ENCODE measurements at regions not wholly inside any gene's neighbourhood (a gene's known extent, or its start where the extent isn't known, plus 50 kb on each side); places are given as distances from the start of the nearest gene placed in this dataset.

DNA sequence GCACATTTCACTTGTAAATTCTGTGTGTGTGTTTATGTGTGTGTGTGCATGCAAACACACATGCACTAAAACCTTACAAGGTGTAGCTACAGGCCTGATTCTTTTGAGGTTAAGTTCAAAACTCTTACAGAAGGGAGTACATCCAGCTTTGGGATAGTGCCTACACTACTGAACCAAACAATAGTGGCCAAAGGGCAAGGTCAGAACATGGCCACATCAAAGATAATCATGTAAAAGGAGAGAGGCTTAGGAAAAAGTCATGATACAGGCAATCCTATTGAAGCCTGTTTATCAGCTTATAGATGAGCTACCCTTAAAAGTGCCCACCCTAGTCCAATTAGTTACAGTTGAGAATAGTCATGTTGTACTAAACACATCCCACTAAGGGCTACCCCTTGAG lies 139.6 kb downstream of the IDS start:
- TF ChIP-seq, protein P1, sequence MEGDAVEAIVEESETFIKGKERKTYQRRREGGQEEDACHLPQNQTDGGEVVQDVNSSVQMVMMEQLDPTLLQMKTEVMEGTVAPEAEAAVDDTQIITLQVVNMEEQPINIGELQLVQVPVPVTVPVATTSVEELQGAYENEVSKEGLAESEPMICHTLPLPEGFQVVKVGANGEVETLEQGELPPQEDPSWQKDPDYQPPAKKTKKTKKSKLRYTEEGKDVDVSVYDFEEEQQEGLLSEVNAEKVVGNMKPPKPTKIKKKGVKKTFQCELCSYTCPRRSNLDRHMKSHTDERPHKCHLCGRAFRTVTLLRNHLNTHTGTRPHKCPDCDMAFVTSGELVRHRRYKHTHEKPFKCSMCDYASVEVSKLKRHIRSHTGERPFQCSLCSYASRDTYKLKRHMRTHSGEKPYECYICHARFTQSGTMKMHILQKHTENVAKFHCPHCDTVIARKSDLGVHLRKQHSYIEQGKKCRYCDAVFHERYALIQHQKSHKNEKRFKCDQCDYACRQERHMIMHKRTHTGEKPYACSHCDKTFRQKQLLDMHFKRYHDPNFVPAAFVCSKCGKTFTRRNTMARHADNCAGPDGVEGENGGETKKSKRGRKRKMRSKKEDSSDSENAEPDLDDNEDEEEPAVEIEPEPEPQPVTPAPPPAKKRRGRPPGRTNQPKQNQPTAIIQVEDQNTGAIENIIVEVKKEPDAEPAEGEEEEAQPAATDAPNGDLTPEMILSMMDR (IDR thresholded peaks at IDR 0.05): no peak
- ATAC-seq (ENCODE audit: low FRiP score) (no peak), DNase-seq (ENCODE audit: low spot score) (no peak)

DNA sequence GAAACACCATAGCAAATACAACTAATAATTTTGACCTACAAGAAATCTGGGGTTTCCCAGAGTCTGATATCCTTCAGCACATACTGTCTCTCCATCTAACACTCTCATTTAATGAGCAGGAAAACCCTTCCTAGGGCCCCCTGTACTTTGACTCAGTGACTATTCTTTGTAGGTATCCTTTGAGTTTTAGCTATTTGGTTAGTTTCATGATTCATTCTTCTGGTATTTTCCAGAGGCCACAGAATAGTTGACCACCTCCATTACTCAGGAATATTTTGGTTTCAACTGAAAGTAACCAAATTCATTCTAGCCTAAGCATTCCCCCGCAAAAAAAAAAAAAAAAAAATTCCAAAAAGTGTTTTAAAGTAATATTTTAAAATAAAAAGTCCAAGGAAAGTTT lies 140.0 kb downstream of the IDS start:
- DNase-seq (ENCODE audit: low spot score) (no peak), ATAC-seq (ENCODE audit: low FRiP score) (no peak)
- TF ChIP-seq, protein P1 (IDR thresholded peaks at IDR 0.05): no peak

DNA sequence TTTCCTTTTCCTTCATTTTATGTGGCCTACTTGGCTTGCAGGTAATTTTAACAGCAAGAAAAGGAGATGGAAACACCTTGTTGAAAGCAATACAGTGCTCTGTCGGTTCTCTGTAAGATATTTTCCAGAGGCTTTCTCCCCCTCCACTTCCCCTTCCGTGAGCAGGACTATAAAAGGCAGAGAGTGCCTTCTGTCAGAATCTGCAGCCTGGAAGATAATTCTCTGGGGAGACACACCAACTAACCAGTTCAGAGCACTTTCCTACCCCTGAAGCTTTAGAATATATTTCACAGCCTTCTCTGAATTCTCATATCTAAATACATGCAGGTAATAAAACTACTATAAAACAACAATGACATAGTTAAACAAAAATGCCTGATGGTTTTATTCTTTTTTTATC lies 141.1 kb downstream of the IDS start:
- DNase-seq (ENCODE audit: low spot score): no peak
- TF ChIP-seq, protein P1 (IDR thresholded peaks at IDR 0.05): no peak
- no peak for ATAC-seq (ENCODE audit: low FRiP score)

DNA sequence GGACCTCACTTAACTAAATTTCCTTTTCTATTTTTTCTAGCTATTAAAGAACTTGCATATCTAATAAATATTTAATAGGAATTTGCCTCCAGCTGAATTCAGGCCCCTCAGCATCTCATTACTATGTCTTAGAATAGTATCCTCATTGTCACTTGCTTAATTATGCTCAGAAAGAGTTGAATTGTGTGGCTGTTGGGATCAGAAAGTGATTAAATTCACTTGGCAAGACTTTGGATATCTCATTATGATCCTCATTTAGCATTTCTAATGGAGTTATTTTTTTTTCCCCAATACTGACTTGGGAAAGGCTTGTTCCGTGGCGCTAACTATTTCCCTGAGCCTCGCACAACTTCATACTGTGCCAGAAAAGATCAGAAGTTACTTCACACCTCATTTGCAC lies 158.8 kb downstream of the IDS start:
- TF ChIP-seq, protein P1 (IDR thresholded peaks at IDR 0.05): no peak
- DNase-seq (ENCODE audit: low spot score): no peak
- no peak for ATAC-seq (ENCODE audit: low FRiP score)

DNA sequence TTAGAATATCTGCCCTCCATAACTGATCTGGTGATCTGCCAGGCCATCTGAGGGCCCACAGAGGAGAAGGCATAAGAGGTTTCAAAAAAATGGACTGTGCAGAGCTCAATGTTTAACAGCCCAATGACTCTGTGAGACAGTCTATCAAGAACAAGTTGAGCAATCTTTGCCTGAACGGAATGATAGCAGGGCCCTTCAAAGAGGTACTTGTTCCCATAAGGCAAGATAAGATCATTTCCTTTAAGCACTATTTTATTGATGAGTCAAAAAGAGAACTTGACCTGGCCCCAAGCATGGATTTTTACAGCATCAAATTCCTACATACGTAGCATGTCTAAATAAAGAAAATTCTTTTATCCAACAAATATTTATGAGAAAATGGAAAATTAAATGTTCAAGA lies 182.8 kb downstream of the IDS start:
- ATAC-seq (ENCODE audit: low FRiP score): no peak
- no peak for DNase-seq (ENCODE audit: low spot score)
- TF ChIP-seq, protein P1 (IDR thresholded peaks at IDR 0.05): no peak

DNA sequence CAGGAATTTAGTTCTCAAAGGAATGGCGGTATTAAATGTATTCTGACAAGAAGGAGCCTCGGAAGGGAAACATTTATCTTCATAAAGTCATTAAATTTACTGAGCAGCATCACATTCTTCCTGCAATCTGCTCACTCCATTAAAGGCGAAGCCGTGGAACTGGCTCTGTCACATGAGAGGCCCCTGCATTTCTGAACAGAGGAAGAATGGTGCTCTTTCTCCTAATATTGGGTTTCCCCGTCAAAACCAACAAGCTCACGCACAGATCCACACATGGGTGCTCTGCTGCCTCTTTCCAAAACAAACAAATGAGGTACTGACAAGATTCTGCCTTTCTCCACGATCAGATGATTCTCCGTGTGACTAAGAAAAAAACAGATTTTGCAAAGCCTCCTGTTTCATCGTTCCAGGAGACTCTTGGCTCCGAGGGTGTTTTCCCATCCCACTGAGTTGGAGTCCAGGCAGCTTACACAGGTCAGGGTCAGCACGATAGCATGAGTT lies 191.2 kb downstream of the IDS start:
- TF ChIP-seq, protein P1 (IDR thresholded peaks at IDR 0.05): no peak
- peak; percentile 68 for ATAC-seq (ENCODE audit: low FRiP score)
- DNase-seq (ENCODE audit: low spot score): no peak

DNA sequence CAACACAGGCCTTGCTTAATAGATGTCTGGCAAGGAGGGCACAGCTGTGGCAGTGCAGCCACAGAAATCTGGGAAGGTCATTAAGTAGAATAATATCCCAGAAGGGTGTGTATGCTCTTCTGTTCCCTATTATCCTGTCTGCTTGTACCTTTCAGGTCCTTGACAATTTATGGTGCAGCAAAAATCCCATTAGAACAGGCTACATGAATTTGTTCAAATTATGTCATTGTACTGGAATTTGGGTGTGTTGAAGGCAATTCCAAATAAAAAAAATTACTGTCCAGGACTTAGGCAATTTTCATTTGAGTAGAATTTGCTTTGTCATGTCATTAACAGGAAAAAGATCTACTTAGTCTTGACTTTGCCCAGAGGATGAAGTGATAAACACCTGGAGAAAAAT lies 192.1 kb downstream of the IDS start:
- no peak for DNase-seq (ENCODE audit: low spot score)
- no peak for ATAC-seq (ENCODE audit: low FRiP score)
- TF ChIP-seq, protein P1 (IDR thresholded peaks at IDR 0.05): no peak
